ENCODE measurements at regions not wholly inside any gene's neighbourhood (a gene's known extent, or its start where the extent isn't known, plus 50 kb on each side); places are given as distances from the start of the nearest gene placed in this dataset.

GRCh38 chr18:46411867-46412690 lies 244.9 kb downstream of the LOXHD1 start:
- DNase-seq (ENCODE audit: low spot score): peak; percentile 51

- no peak for DNase-seq (ENCODE audit: low spot score)
These were observed 244.1 kb downstream of the LOXHD1 start for GRCh38 chr18:46412916-46413315.

GRCh38 chr18:46413684-46414083 lies 243.3 kb downstream of the LOXHD1 start:
- DNase-seq (ENCODE audit: low spot score): no peak

GRCh38 chr18:46414863-46415262 lies 242.2 kb downstream of the LOXHD1 start:
- DNase-seq (ENCODE audit: low spot score): no peak

GRCh38 chr18:46415532-46416252 lies 241.3 kb downstream of the LOXHD1 start:
- no peak for DNase-seq (ENCODE audit: low spot score)

GRCh38 chr18:46416706-46417638 lies 240.0 kb downstream of the LOXHD1 start:
- no peak for DNase-seq (ENCODE audit: low spot score)

- no peak for DNase-seq (ENCODE audit: low spot score)
These were observed 238.3 kb downstream of the LOXHD1 start for GRCh38 chr18:46418663-46419260.

GRCh38 chr18:46419391-46420141 lies 237.5 kb downstream of the LOXHD1 start:
- no peak for DNase-seq (ENCODE audit: low spot score)

GRCh38 chr18:46421973-46422551 lies 235.0 kb downstream of the LOXHD1 start:
- no peak for DNase-seq (ENCODE audit: low spot score)

GRCh38 chr18:46422552-46423055 lies 234.4 kb downstream of the LOXHD1 start:
- DNase-seq (ENCODE audit: low spot score): no peak

GRCh38 chr18:46423226-46423805 lies 233.7 kb downstream of the LOXHD1 start:
- no peak for DNase-seq (ENCODE audit: low spot score)

GRCh38 chr18:46424898-46425297 lies 232.1 kb downstream of the LOXHD1 start:
- no peak for DNase-seq (ENCODE audit: low spot score)

- DNase-seq (ENCODE audit: low spot score): no peak
These were observed 231.5 kb downstream of the LOXHD1 start for GRCh38 chr18:46425511-46425910.

- DNase-seq (ENCODE audit: low spot score): no peak
These were observed 230.9 kb downstream of the LOXHD1 start for GRCh38 chr18:46426021-46426678.

GRCh38 chr18:46426679-46427047 lies 230.4 kb downstream of the LOXHD1 start:
- no peak for DNase-seq (ENCODE audit: low spot score)
